PFSK-1 (cell line): ENCODE measurements at regions not wholly inside any gene's neighbourhood (a gene's known extent, or its start where the extent isn't known, plus 50 kb on each side); places are given as distances from the start of the nearest gene placed in this dataset.

Experiments used
- POLR2AphosphoS5 ChIP-seq: IDR thresholded peaks from 2 replicates; pipeline ENCODE4 v1.6.1; 2012; ENCODE audit warnings: low read depth, mild to moderate bottlenecking, control low read depth, low read length, moderate library complexity
- REST ChIP-seq, 2 experiments: IDR thresholded peaks; 2 replicates each; pipeline versions ENCODE4 v1.6.1 to v1.8.0; 2011 to 2012; ENCODE audit warnings: low read depth in 2 of 2, low read length in 2 of 2, control low read depth in 1 of 2, inconsistent platforms in 1 of 2, mild to moderate bottlenecking in 1 of 2, moderate library complexity in 1 of 2; ENCODE audit not compliant: insufficient read depth in 1 of 2
- SIN3A ChIP-seq: IDR thresholded peaks from 2 replicates; pipeline ENCODE4 v1.6.1; 2012; ENCODE audit warnings: mild to moderate bottlenecking, low read length, moderate library complexity, borderline replicate concordance; ENCODE audit not compliant: insufficient read depth
- TAF1 ChIP-seq: IDR thresholded peaks from 2 replicates; pipeline ENCODE4 v1.6.1; 2012; ENCODE audit warnings: low read length, control low read depth, borderline replicate concordance; ENCODE audit not compliant: insufficient read depth

GRCh38 chr4:14719053-14719452, 283.2 kb upstream of the CPEB2 start:
- TF ChIP-seq TAF1: no peak
- TF ChIP-seq SIN3A: no peak
- TF ChIP-seq POLR2AphosphoS5: no peak
- TF ChIP-seq REST (IDR thresholded peaks at IDR 0.05; ENCODE audit: insufficient read depth in 1 of 2, low read depth in 2 of 2, low read length in 2 of 2): no peak
